GM23248 (cell line): ENCODE measurements at regions not wholly inside any gene's neighbourhood (a gene's known extent, or its start where the extent isn't known, plus 50 kb on each side); places are given as distances from the start of the nearest gene placed in this dataset.

Source experiments
- DNase-seq: peaks from one replicate; pipeline ENCODE4 v3.0.0-alpha.2; 2015
- H2AFZ ChIP-seq: fragments of 200-600 bp; sonication (generic); 2 replicates; pipeline ENCODE4 v1.6.1; 2016; ENCODE audit warnings: antibody characterized with exemption
- H3F3A ChIP-seq: fragments of 200-600 bp; sonication (generic); 2 replicates; pipeline ENCODE4 v1.6.1; 2016; ENCODE audit warnings: mild to moderate bottlenecking, antibody characterized with exemption, mixed run types; ENCODE audit not compliant: insufficient read depth
- H3K27ac ChIP-seq: fragments of 200-600 bp; sonication (generic); 2 replicates; pipeline ENCODE4 v1.5.1; 2016; ENCODE audit warnings: mild to moderate bottlenecking
- H3K27me3 ChIP-seq: fragments of 200-600 bp; sonication (generic); replicated peaks from 2 replicates; pipeline ENCODE4 v1.6.1; 2016; ENCODE audit warnings: mild to moderate bottlenecking; ENCODE audit not compliant: insufficient read depth
- H3K36me3 ChIP-seq: fragments of 200-600 bp; sonication (generic); 2 replicates; pipeline ENCODE4 v1.6.1; 2016; ENCODE audit warnings: low read depth, mild to moderate bottlenecking
- H3K4me1 ChIP-seq: fragments of 200-600 bp; sonication (generic); 2 replicates; pipeline ENCODE4 v1.6.1; 2016; ENCODE audit warnings: mild to moderate bottlenecking; ENCODE audit not compliant: insufficient read depth
- H3K4me2 ChIP-seq: fragments of 200-600 bp; sonication (generic); one replicate; pipeline ENCODE4 v1.6.1; 2016; ENCODE audit warnings: mild to moderate bottlenecking; ENCODE audit not compliant: unreplicated experiment
- H3K4me3 ChIP-seq: fragments of 200-600 bp; sonication (generic); 2 replicates; pipeline ENCODE4 v1.5.1; 2016; ENCODE audit warnings: mild to moderate bottlenecking
- H3K79me2 ChIP-seq: fragments of 200-600 bp; sonication (generic); 2 replicates; pipeline ENCODE4 v1.6.1; 2016; ENCODE audit warnings: mild to moderate bottlenecking; ENCODE audit not compliant: insufficient read depth
- H3K9ac ChIP-seq: fragments of 200-600 bp; sonication (generic); 2 replicates; pipeline ENCODE4 v1.6.1; 2016; ENCODE audit warnings: mild to moderate bottlenecking
- H3K9me2 ChIP-seq: fragments of 200-600 bp; sonication (generic); 2 replicates; pipeline ENCODE4 v1.6.1; 2016; ENCODE audit warnings: mixed run types, mild to moderate bottlenecking, moderate library complexity; ENCODE audit not compliant: insufficient read depth
- H3K9me3 ChIP-seq: fragments of 200-600 bp; sonication (generic); one replicate; pipeline ENCODE4 v1.6.1; 2017; ENCODE audit warnings: low read depth
- H4K20me1 ChIP-seq: fragments of 200-600 bp; sonication (generic); 2 replicates; pipeline ENCODE4 v1.6.0; 2016; ENCODE audit not compliant: insufficient read depth
- EZH2 ChIP-seq: fragments of 200-600 bp; sonication (generic); IDR thresholded peaks from 2 replicates; pipeline ENCODE4 v1.6.1; 2018; ENCODE audit warnings: antibody characterized with exemption, mild to moderate bottlenecking; ENCODE audit not compliant: insufficient read depth, poor library complexity, severe bottlenecking
- EZH2phosphoT487 ChIP-seq: fragments of 200-600 bp; sonication (generic); IDR thresholded peaks from 2 replicates; pipeline ENCODE4 v1.6.1; 2018; ENCODE audit warnings: antibody characterized with exemption, moderate library complexity, mild to moderate bottlenecking, low read depth; ENCODE audit not compliant: insufficient read depth
- WGBS, 2 experiments: methylation state at CpG; one replicate each; pipeline ENCODE4 v1.1.6; 2015 to 2017; ENCODE audit warnings: low lambda C conversion rate in 2 of 2, low coverage in 1 of 2; ENCODE audit errors: missing lambda C conversion rate in 2 of 2; 5-methylcytosine and 5-hydroxymethylcytosine counted together
- in situ Hi-C: fragments of 300-500 bp; cut with MboI; formaldehyde crosslinking; loops from 2 replicates; pipeline ENCODE4 v1.15.0; 2020

DNA sequence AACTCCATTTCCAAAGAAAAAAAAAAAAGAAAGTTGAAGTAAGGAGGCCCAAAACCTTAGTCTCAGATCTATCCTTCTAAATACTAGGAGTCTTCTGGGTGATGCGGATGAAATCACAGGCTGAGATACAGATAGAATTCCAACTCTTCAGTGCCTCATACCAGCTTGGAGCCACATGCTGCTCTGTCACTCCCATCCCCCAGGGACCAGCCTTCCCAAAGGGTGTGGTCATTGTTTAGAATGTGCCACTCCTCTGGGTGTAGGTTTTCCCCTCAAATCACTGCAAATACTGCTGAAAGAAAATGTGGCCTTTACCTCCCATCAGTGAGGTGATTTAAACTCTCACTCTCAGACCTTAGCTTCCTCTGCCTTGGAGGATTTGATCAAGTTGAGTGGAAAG, 112.9 kb downstream of the CDC7 start:
- H4K20me1 ChIP-seq = no peaks in the 10 kb centered on the region
- H3K9ac ChIP-seq = no peak overlapping the region
- WGBS, 2 experiments = 80% methylated on average over 1 of the region's 1 CpG
- H3K79me2 ChIP-seq = no peaks in the 10 kb centered on the region
- no peaks in the 10 kb centered on the region for H3K36me3 ChIP-seq
- peaks cover 22% of the 10 kb centered on the region for H3F3A ChIP-seq
- H3K4me2 ChIP-seq = no peak overlapping the region
- no peak overlapping the region for H3K4me3 ChIP-seq
- DNase-seq = peak; percentile 52
- in situ Hi-C loops = no loop called here
- no peaks in the 10 kb centered on the region for H3K9me2 ChIP-seq
- no peak overlapping the region for H3K27ac ChIP-seq
- no peaks in the 10 kb centered on the region for H3K9me3 ChIP-seq
- H3K27me3 ChIP-seq = no peaks in the 10 kb centered on the region
- H3K4me1 ChIP-seq = peaks cover 46% of the 10 kb centered on the region
- TF ChIP-seq EZH2 (no peak), EZH2phosphoT487 (no peak)
- peak overlapping the region; percentile 46; the same call in 1 of the 2 replicates for H2AFZ ChIP-seq

DNA sequence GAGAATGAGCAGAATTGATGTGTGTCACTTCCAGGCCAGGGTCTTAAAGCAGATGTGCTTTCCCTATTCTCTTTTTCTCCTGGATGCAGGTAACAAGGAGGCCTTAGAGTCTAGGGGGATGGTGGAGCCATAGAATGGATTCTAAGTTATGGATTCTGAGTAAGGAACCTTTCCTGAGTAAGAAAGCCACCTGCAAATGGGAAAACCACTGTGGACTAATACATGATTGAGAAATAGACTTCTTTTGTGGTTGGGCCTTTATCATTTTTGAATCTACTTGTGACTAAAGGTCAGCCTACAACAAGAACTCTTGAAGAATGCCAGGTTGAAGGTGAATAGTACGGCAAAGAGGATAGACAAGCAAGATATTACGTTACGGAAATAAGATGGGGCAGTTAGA, 116.1 kb downstream of the CDC7 start:
- no peak for DNase-seq
- Histone ChIP-seq H3K79me2 (no peaks in the 10 kb centered on the region), H3K27ac (no peak overlapping the region), H2AFZ (no peak overlapping the region), H3K9ac (no peak overlapping the region), H3K27me3 (no peaks in the 10 kb centered on the region), H3K4me1 (peaks cover 23% of the 10 kb centered on the region), H3K9me3 (no peaks in the 10 kb centered on the region), H3F3A (0 out of 2 replicates have a peak, but pooled peaks cover 7% of the 10 kb centered on the region), H3K4me3 (no peak overlapping the region), H3K36me3 (no peaks in the 10 kb centered on the region), H3K4me2 (no peak overlapping the region), H3K9me2 (no peaks in the 10 kb centered on the region), H4K20me1 (no peaks in the 10 kb centered on the region)
- TF ChIP-seq EZH2phosphoT487 (no peak), EZH2 (no peak)
- in situ Hi-C loops = no loop called here
- WGBS, 2 experiments = 95 to 97% methylated on average over 3 of the region's 3 CpGs

DNA sequence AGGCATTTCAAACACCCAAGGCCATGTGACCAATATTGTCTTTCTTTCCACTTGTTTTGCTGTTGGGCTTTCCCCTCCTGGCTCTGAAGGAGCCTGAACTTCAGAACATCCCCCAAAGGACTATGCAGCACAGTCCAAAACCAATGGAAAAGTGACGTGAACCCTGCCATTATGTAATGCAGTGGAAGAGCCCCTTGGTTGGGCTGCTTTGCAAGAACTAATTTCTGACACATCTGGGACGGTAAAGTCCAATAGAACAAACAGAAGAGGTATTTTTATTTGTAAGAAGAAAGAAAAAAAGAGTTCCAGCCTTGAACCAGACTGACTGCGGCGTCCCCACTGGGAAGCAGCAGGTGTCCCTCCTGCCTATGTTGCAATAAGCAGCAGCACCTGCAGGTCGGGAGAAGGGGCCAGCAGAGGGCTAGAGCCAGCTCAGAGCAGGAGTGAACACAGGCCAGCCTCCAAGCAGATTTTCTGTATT, 116.7 kb downstream of the CDC7 start:
- no peaks in the 10 kb centered on the region for H3K9me2 ChIP-seq
- no peak overlapping the region for H3K9ac ChIP-seq
- H3K27ac ChIP-seq = no peak overlapping the region
- H3K36me3 ChIP-seq = no peaks in the 10 kb centered on the region
- in situ Hi-C loops = no loop called here
- no peaks in the 10 kb centered on the region for H3K27me3 ChIP-seq
- no peak for DNase-seq
- H3K4me3 ChIP-seq = no peak overlapping the region
- no peak overlapping the region for H3K4me2 ChIP-seq
- no peaks in the 10 kb centered on the region for H4K20me1 ChIP-seq
- H3F3A ChIP-seq = 0 out of 2 replicates have a peak, but pooled peaks cover 7% of the 10 kb centered on the region
- H3K4me1 ChIP-seq = peaks cover 19% of the 10 kb centered on the region
- no peaks in the 10 kb centered on the region for H3K79me2 ChIP-seq
- H3K9me3 ChIP-seq = no peaks in the 10 kb centered on the region
- H2AFZ ChIP-seq = no peak overlapping the region
- WGBS, 2 experiments = 40 to 50% methylated on average over 5 of the region's 5 CpGs
- TF ChIP-seq EZH2 (no peak), EZH2phosphoT487 (no peak)

DNA sequence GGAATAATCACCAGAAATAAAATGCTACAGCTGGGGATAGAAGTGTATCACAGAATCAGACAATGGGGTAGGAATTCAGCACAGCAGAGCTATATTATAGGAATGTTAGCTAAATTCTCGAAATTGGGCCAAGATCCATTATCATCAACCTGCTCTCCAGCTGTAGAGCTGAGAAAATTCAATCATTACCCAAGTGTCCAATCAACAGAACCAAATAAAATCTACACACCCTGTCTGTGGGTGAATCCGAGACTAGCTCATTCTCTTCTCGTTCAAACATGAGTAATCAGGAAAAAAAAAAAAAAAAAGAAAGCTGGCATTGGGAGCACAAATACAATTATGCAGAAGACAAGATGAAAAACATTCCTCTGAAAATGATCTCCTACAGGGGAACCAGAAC, 119.2 kb downstream of the CDC7 start:
- H3K79me2 ChIP-seq = no peaks in the 10 kb centered on the region
- peak overlapping the region; percentile 17 for H2AFZ ChIP-seq
- no peaks in the 10 kb centered on the region for H3K9me2 ChIP-seq
- H3K4me2 ChIP-seq = peak overlapping the region; percentile 39
- H3K36me3 ChIP-seq = no peaks in the 10 kb centered on the region
- no peaks in the 10 kb centered on the region for H3K27me3 ChIP-seq
- H3K9ac ChIP-seq = no peak overlapping the region
- 0 out of 2 replicates have a peak, but pooled peaks cover 7% of the 10 kb centered on the region for H3F3A ChIP-seq
- in situ Hi-C loops = no loop called here
- TF ChIP-seq EZH2 (no peak), EZH2phosphoT487 (no peak)
- no peak overlapping the region for H3K4me3 ChIP-seq
- DNase-seq = peak; percentile 60
- no peaks in the 10 kb centered on the region for H3K9me3 ChIP-seq
- no peaks in the 10 kb centered on the region for H4K20me1 ChIP-seq
- 6 to 23% methylated on average over 3 of the region's 3 CpGs for WGBS, 2 experiments
- peaks cover 8% of the 10 kb centered on the region; the same call in 1 of the 2 replicates for H3K4me1 ChIP-seq
- H3K27ac ChIP-seq = no peak overlapping the region

DNA sequence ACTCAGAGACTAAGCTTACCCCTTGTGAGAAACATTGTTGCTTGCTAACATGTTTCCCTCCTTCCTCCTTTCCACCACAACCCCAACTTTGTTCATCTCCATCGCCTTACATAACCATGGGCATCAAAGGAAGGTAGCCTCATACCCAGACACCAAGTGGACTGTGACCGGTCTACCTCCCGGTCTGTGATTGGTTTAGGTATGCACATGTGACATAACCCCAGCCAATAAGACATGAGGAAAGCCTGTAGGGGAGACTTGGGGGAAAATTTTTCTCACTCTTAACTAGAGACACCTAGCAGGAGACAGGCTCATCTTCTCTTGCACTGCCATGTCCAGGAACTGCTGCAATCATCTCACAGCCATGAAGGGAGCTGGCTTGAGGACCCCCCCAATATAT, 120.7 kb downstream of the CDC7 start:
- in situ Hi-C loops = no loop called here
- no peak overlapping the region for H3K27ac ChIP-seq
- H3K36me3 ChIP-seq = no peaks in the 10 kb centered on the region
- no peak overlapping the region for H2AFZ ChIP-seq
- no peak overlapping the region for H3K4me3 ChIP-seq
- no peaks in the 10 kb centered on the region for H3K27me3 ChIP-seq
- H4K20me1 ChIP-seq = no peaks in the 10 kb centered on the region
- 96 to 97% methylated on average over 3 of the region's 3 CpGs for WGBS, 2 experiments
- no peaks in the 10 kb centered on the region for H3K9me2 ChIP-seq
- H3K4me2 ChIP-seq = no peak overlapping the region
- H3K4me1 ChIP-seq = peaks cover 8% of the 10 kb centered on the region; the same call in 1 of the 2 replicates
- TF ChIP-seq EZH2phosphoT487 (no peak), EZH2 (no peak)
- H3K9me3 ChIP-seq = no peaks in the 10 kb centered on the region
- DNase-seq = no peak
- H3K9ac ChIP-seq = no peak overlapping the region
- no peaks in the 10 kb centered on the region for H3K79me2 ChIP-seq
- H3F3A ChIP-seq = 0 out of 2 replicates have a peak, but pooled peaks cover 7% of the 10 kb centered on the region
